ENCODE measurements at regions not wholly inside any gene's neighbourhood (a gene's known extent, or its start where the extent isn't known, plus 50 kb on each side); places are given as distances from the start of the nearest gene placed in this dataset.

- DNase-seq (ENCODE audit: extremely low read depth, low read depth): no peak
- H3K4me3 ChIP-seq (replicated peaks; ENCODE audit: low read depth, low read length): no peak overlapping the region
- no peak for TF ChIP-seq CTCF (IDR thresholded peaks at IDR 0.05; ENCODE audit: low read depth, low read length, missing control alignments)
Observed at GRCh38 chr5:145557345-145557744, 277.8 kb downstream of the PRELID2 start.

GRCh38 chr5:145554399-145554798 lies 280.7 kb downstream of the PRELID2 start:
- DNase-seq (ENCODE audit: extremely low read depth, low read depth): no peak
- TF ChIP-seq CTCF (IDR thresholded peaks at IDR 0.05; ENCODE audit: low read depth, low read length, missing control alignments): no peak
- H3K4me3 ChIP-seq (replicated peaks; ENCODE audit: low read depth, low read length): no peak overlapping the region

GRCh38 chr5:145553177-145553576 lies 282.0 kb downstream of the PRELID2 start:
- no peak overlapping the region for H3K4me3 ChIP-seq (replicated peaks; ENCODE audit: low read depth, low read length)
- no peak for DNase-seq (ENCODE audit: extremely low read depth, low read depth)
- no peak for TF ChIP-seq CTCF (IDR thresholded peaks at IDR 0.05; ENCODE audit: low read depth, low read length, missing control alignments)

GRCh38 chr5:145551714-145552113 lies 283.4 kb downstream of the PRELID2 start:
- no peak overlapping the region for H3K4me3 ChIP-seq (replicated peaks; ENCODE audit: low read depth, low read length)
- DNase-seq (ENCODE audit: extremely low read depth, low read depth): no peak
- no peak for TF ChIP-seq CTCF (IDR thresholded peaks at IDR 0.05; ENCODE audit: low read depth, low read length, missing control alignments)

GRCh38 chr5:145548097-145548496 lies 287.0 kb downstream of the PRELID2 start:
- H3K4me3 ChIP-seq (replicated peaks; ENCODE audit: low read depth, low read length): no peak overlapping the region
- no peak for DNase-seq (ENCODE audit: extremely low read depth, low read depth)
- TF ChIP-seq CTCF (IDR thresholded peaks at IDR 0.05; ENCODE audit: low read depth, low read length, missing control alignments): no peak

- no peak for DNase-seq (ENCODE audit: extremely low read depth, low read depth)
- no peak for TF ChIP-seq CTCF (IDR thresholded peaks at IDR 0.05; ENCODE audit: low read depth, low read length, missing control alignments)
- no peak overlapping the region for H3K4me3 ChIP-seq (replicated peaks; ENCODE audit: low read depth, low read length)
Observed at GRCh38 chr5:145544401-145544800, 290.7 kb downstream of the PRELID2 start.

- no peak for TF ChIP-seq CTCF (IDR thresholded peaks at IDR 0.05; ENCODE audit: low read depth, low read length, missing control alignments)
- DNase-seq (ENCODE audit: extremely low read depth, low read depth): no peak
- no peak overlapping the region for H3K4me3 ChIP-seq (replicated peaks; ENCODE audit: low read depth, low read length)
Observed at GRCh38 chr5:145543968-145544367, 291.2 kb downstream of the PRELID2 start.

All from HFF-Myc (cell line).